Right renal cortex interstitium (tissue), 3 donors: ENCODE measurements at regions not wholly inside any gene's neighbourhood (a gene's known extent, or its start where the extent isn't known, plus 50 kb on each side); places are given as distances from the start of the nearest gene placed in this dataset.

Experiments
- DNase-seq, 3 donors: peaks; one replicate each; pipeline ENCODE4 v3.0.0-alpha.2; 2013; ENCODE audit warnings: low read depth in 3 of 3, low spot score in 2 of 3

GRCh38 chrX:65034668-65035445, 58.6 kb upstream of the ZC4H2 start, which contains the start of gene ZC3H12B:
ZC3H12B (plus strand) TSS chrX:65034826.
- DNase-seq: peak; percentile 31 to 53 (median 40)

GRCh38 chrX:65034292-65034667, 58.0 kb upstream of the ZC4H2 start:
- peak in 1 of 3 donors; percentile 6 for DNase-seq
